Tibial nerve (tissue), 3 donors: ENCODE measurements at regions not wholly inside any gene's neighbourhood (a gene's known extent, or its start where the extent isn't known, plus 50 kb on each side); places are given as distances from the start of the nearest gene placed in this dataset.

Source experiments
- CTCF ChIP-seq, 5 experiments: fragments of 200-600 bp in 3 of 5; fragments of 450-650 bp in 2 of 5; sonication (generic) in 3 of 5; IDR thresholded peaks; one replicate each; pipeline ENCODE4 v1.5.1; 2016 to 2019; ENCODE audit warnings: antibody characterized with exemption in 5 of 5, mild to moderate bottlenecking in 3 of 5, moderate library complexity in 2 of 5
- POLR2A ChIP-seq, 2 donors: fragments of 450-650 bp; IDR thresholded peaks; one replicate each; pipeline ENCODE4 v1.6.1; 2017; ENCODE audit warnings: antibody characterized with exemption in 2 of 2, mild to moderate bottlenecking in 2 of 2, moderate library complexity in 2 of 2

GRCh38 chr3:190220362-190220761 lies 99.7 kb upstream of the P3H2 start:
- TF ChIP-seq CTCF (IDR thresholded peaks at IDR 0.05) (no peak), POLR2A (IDR thresholded peaks at IDR 0.05) (no peak)
